NCI-H526 (cell line): ENCODE measurements at regions not wholly inside any gene's neighbourhood (a gene's known extent, or its start where the extent isn't known, plus 50 kb on each side); places are given as distances from the start of the nearest gene placed in this dataset.

Experiments
- DNase-seq, 2 experiments: peaks; one replicate each; lab custom pipeline; 2025; lab: John Stamatoyannopoulos, UW

- DNase-seq: no peak
These were observed 54.7 kb upstream of the TRIM39 start for GRCh38 chr6:30272032-30272431.

- DNase-seq: no peak
These were observed 54.2 kb upstream of the TRIM26 start for GRCh38 chr6:30267423-30267822.

- DNase-seq: no peak
These were observed 52.4 kb upstream of the TRIM26 start for GRCh38 chr6:30265594-30265993.

GRCh38 chr6:30265181-30265580, 52.0 kb upstream of the TRIM26 start:
- no peak for DNase-seq

- no peak for DNase-seq
These were observed 51.5 kb upstream of the TRIM26 start for GRCh38 chr6:30264743-30265142.

- peak in 1 of 2 experiments; percentile 22 for DNase-seq
These were observed 50.5 kb upstream of the TRIM26 start for GRCh38 chr6:30263734-30264133.
